DMS114 treated with DMSO at 0.1 percent for 48 hours (cell line): ENCODE measurements at regions not wholly inside any gene's neighbourhood (a gene's known extent, or its start where the extent isn't known, plus 50 kb on each side); places are given as distances from the start of the nearest gene placed in this dataset.

ENCODE experiments used
- DNase-seq: peaks from one replicate; lab custom pipeline; 2025; ENCODE audit not compliant: unreplicated experiment; lab: John Stamatoyannopoulos, UW

GRCh38 chr9:88786291-88787079 lies 204.8 kb upstream of the S1PR3 start:
- DNase-seq: no peak

- DNase-seq: no peak
Observed at GRCh38 chr9:88789785-88790184, 201.5 kb upstream of the S1PR3 start.

- no peak for DNase-seq
Observed at GRCh38 chr9:88791105-88791805, 200.0 kb upstream of the S1PR3 start.

DNA sequence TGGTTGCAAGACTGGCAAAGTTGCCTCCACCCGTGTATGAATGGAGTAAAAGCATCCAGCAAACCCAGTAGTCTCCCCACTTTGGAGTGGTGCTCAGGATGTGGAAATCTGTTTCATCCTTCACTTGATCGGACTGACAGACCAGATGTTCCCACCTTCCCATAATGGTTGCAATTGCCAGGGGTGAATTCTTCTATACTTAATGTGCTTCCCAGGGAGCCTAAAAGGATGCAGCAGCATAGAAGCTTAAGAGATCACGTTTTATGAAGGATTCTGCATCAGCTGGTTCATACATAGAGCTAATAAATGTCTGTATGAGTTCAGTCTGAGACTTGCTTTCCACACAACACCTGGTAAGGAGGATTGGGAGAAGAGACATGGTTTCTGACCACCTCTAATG lies 198.8 kb upstream of the S1PR3 start:
- no peak for DNase-seq

DNA sequence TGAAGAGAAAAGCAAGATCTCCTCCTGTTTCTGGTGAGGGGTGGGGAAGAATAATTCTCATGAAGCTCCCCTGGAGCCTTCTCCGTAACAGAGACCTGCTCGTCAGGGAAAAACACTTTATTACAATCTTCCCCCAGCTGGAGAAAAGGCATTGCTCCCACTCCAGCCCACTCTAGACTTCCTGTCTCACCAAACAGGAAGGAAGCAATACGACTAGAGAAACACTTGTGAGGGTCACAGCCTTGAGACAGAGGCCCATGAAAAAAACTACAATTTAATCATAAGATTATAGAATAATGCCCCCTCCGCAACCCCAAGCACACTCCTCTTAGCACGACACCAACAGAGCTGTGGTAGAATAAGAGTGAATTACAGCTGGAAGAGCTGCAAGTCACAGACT lies 197.2 kb upstream of the S1PR3 start:
- DNase-seq: no peak

DNA sequence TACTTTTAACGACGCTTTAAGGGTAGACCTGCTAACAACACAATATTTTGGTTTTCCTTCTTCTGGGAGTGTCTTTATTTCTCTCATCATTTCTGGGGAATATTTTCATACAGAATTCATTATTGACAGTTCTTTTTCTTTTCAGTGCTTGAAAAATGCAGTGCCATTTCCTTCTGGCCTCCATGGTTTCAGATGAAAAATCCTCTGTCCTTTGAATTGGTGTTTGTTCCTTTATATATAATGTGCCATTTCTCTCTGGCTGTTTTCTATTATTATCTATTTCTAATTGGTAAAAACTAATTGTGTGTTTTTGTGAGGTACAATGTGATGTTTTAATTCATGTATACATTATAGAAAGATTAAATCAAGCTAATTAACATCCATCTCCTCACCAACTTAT lies 194.3 kb upstream of the S1PR3 start:
- no peak for DNase-seq

DNA sequence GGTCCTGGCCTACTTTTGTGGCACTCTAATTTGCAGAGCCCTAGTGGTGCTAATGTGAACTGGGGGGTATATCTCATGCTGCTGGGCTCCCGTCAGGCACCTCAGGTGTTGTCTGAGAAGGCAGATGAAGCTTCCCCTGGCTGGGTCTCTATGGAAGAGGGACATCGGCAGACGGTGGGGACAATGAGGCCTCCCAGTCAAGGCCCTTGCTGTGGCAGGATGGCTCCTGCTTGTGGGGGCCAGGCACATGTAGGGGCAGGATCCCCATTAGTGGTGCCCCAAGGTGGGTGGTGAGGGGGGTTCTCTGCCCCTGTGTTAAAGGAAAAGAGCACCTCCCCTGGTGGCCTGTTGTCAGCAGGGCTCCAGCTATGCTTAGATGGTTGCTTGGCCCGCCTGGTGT lies 192.8 kb upstream of the S1PR3 start:
- no peak for DNase-seq

DNA sequence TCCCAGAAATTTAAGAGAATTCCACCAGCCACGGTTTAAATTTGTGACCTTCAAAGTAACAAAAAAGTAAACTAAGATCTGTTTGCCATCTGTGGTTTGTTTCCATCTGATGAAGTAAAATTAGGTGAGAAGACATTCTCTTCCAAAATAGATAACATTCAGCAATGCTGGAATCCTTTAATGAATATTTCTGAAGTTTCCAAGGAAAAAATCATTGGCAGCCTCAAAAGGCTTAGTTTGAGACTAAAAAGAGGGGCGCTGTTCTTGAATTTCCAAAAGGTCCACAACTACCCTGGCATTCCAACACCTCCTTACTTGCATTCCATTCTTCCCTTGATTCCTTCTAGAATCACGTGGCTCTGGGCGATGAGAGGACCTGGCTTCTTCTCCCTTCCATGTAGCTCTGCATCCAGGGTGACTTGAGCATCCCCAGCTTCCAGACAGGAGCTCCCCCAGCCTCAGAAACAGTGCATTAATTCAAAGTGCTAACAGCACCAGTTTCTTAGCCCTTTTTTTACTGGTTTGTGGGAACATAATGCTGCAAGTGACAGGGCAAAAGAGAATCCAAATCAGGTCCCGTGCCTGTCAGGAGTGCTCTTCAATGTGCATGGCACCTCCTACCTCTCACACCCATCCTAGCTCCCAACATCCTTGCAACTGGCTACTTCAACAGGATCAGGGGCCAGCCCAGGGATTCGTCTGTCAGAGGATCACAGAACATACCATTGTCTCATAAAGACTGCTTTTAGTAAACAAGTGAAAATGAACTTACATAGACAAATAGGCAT lies 191.5 kb upstream of the S1PR3 start:
- DNase-seq: no peak

- no peak for DNase-seq
Observed at GRCh38 chr9:88800329-88800682, 191.0 kb upstream of the S1PR3 start.

- DNase-seq: no peak
Observed at GRCh38 chr9:88801214-88801796, 190.0 kb upstream of the S1PR3 start.

- no peak for DNase-seq
Observed at GRCh38 chr9:88802533-88802932, 188.7 kb upstream of the S1PR3 start.

DNA sequence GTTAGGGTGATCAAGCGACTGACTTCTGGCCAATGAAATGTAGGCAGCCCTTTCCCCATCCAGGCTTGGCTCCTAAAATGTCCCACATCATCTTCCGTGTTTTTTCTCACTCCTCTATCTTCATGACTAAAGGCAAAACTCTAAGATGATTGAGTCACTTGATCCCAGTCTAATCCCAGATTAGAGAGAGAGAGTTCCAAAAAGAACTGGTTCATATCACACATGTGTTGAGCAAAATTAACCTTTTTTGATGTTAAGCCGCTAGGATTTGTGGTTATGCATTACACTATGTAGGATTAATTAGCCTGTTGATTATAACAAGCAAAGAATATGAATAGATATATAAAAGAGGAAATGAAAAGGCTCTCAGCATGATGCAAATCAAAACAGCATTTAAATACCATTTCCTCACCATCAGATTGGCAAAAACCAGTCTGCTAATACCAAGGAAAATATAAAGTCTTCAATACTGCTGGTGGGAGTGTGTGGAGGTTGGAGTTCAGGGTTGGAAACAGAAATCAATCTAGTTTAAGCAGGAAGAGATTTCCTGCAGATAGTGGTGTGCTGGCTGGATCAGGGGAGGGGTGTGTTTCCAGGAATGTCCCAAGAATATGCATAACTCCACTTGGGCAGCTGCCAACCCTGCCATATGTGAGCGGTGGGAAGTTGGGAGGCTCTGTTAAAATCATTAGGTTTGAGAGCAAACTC lies 187.6 kb upstream of the S1PR3 start:
- no peak for DNase-seq

DNA sequence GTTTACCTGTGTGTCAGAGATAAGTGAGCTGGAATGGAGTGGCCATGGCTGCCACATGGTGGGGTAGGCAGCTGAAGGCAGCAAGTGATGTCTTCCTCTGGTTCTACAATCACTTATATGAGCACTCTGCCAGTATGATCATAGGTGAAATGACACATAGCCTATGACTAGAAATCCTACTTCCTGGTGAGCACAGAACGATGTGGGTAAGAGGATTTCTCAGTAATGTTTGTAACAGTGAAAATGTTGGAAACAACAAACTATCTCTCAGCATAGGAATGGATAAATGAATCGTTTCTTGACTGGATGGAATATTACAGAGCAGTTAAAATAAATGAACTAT lies 187.0 kb upstream of the S1PR3 start:
- no peak for DNase-seq

DNA sequence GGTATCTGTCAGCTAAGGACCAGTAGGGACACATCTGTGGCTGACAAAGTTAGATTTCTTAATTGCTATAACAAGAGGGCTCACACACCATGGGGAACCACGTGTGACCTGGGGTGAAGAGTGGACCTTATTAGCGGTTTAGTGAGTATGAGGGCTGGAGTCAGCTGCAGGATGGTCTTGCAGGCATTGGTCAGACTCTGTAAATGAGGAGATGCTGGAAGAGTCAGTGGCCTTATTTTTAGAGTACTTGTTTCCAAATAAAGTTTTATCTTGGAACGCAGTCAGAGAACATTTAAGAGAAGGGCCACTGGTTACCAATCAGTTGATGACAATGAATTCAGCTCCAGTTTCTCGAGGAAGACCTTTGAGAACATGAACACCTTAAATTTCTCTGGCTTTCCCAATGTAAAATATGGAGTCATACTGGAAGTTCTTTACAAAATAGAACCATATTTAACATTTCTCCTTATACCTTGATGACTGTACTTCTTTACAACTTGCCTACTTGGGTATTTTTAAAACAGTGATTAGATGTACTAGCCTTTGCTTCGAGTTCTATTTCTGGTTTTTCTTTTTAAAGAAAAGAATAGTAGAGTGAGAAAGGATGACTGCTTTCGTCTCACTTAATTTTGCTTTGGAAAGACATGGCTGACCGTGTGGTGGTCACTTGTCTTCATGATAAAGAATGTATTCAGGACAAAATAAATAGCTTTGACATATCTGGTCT lies 185.9 kb upstream of the S1PR3 start:
- DNase-seq: no peak

- DNase-seq: no peak
Observed at GRCh38 chr9:88807426-88807825, 183.8 kb upstream of the S1PR3 start.

- DNase-seq: no peak
Observed at GRCh38 chr9:88808019-88808656, 183.1 kb upstream of the S1PR3 start.

GRCh38 chr9:88808761-88809354 lies 182.4 kb upstream of the S1PR3 start:
- DNase-seq: no peak

DNA sequence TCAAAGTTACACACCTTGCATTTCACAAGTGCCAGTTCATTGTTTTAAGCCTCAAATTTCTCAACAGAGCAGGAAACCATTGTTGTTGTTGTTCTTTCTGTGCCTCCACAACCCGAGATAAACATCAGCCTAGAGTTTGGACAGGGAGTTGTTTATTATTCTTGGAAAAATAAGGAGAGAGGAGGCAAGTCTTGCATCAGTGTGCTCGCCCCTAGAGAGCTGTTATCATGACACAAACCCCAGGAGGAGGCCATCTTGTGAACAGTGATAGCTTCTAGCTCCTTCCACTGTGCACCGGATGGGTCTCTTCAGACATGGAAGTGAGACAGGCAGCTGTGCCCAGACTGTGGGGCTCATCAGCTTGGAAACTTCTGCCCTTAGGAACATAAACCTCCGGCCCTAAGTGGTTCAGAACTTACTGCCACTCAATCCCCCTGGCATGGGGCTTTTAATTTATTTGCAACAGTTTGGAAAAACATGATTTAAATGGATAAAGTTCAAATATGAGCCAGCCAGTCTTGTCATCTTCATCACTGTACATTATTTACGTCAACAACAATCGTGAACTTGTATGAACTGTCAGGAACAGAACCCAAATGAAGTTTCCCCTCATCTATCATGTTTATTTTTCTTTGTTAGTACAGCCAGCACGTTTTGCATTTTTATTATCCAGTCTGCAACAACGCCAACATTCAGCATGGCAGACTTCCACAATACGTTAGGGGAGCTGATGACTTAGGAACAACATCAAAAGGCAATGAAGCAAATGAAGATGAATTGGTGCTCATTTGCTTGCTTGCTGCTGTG lies 181.7 kb upstream of the S1PR3 start:
- DNase-seq: no peak

- no peak for DNase-seq
Observed at GRCh38 chr9:88810826-88811225, 180.4 kb upstream of the S1PR3 start.
